ENCODE measurements at regions not wholly inside any gene's neighbourhood (a gene's known extent, or its start where the extent isn't known, plus 50 kb on each side); places are given as distances from the start of the nearest gene placed in this dataset.

- TF ChIP-seq CTCF (conservative IDR thresholded peaks at IDR 0.05; ENCODE audit: low read depth, low read length) (no peak), EZH2 (IDR thresholded peaks at IDR 0.05; ENCODE audit: borderline replicate concordance, low read depth, low read length, poor library complexity, severe bottlenecking) (no peak)
Measured at GRCh38 chr1:229079016-229079595, 191.8 kb upstream of the RAB4A start.
